K562 (cell line): ENCODE measurements at regions not wholly inside any gene's neighbourhood (a gene's known extent, or its start where the extent isn't known, plus 50 kb on each side); places are given as distances from the start of the nearest gene placed in this dataset.

ENCODE experiments used
- ARID4B ChIP-seq: sonication (generic); formaldehyde crosslinking; IDR thresholded peaks from 2 replicates; pipeline ENCODE4 v1.8.0; 2022; ENCODE audit warnings: mild to moderate bottlenecking, missing genetic modification reagents
- CEBPG ChIP-seq, 3 experiments: fragments of 200-800 bp in 1 of 3; sonication (Bioruptor generic) in 1 of 3; sonication (generic) in 1 of 3; formaldehyde crosslinking in 1 of 3; IDR thresholded peaks in 2 of 3; conservative IDR thresholded peaks in 1 of 3; 2 replicates each; pipeline versions ENCODE4 v1.6.1 to v1.8.0; 2016 to 2022; ENCODE audit warnings: missing compliant biosample characterization in 2 of 3, missing genetic modification characterization in 2 of 3, mild to moderate bottlenecking in 1 of 3, missing genetic modification reagents in 1 of 3
- CTCF ChIP-seq, 3 experiments: IDR thresholded peaks in 2 of 3; conservative IDR thresholded peaks in 1 of 3; 2 replicates each; pipeline ENCODE4 v1.5.1; 2011 to 2012; ENCODE audit warnings: low read length in 3 of 3, mild to moderate bottlenecking in 3 of 3, control low read depth in 2 of 3, improper control_type of control experiment in 1 of 3, inconsistent platforms in 1 of 3, low read depth in 1 of 3, mixed read lengths in 1 of 3, moderate library complexity in 1 of 3; ENCODE audit not compliant: insufficient read depth in 2 of 3
- MTF1 ChIP-seq: fragments of 250-450 bp; sonication (Bioruptor Pico); IDR thresholded peaks from 2 replicates; pipeline ENCODE4 v1.9.0; 2021; ENCODE audit warnings: moderate library complexity, mild to moderate bottlenecking, inconsistent platforms, borderline replicate concordance
- NR3C1 ChIP-seq: sonication (generic); formaldehyde crosslinking; IDR thresholded peaks from 2 replicates; pipeline ENCODE4 v1.8.1; 2022; ENCODE audit warnings: missing genetic modification reagents
- REST ChIP-seq, 2 experiments: fragments of 450-650 bp; formaldehyde crosslinking in 1 of 2; IDR thresholded peaks; 2 replicates each; pipeline versions ENCODE4 v1.4.0 to v1.6.1; 2014 to 2020; ENCODE audit warnings: mild to moderate bottlenecking in 2 of 2, borderline replicate concordance in 1 of 2, low read depth in 1 of 2
- SOX6 ChIP-seq: fragments of 450-650 bp; IDR thresholded peaks from 2 replicates; pipeline ENCODE4 v1.6.1; 2014; ENCODE audit warnings: mild to moderate bottlenecking
- STAG1 ChIP-seq: sonication (generic); formaldehyde crosslinking; IDR thresholded peaks from 2 replicates; pipeline ENCODE4 v1.5.0; 2020; ENCODE audit warnings: missing genetic modification reagents, borderline replicate concordance
- TAF1 ChIP-seq: IDR thresholded peaks from 2 replicates; pipeline ENCODE4 v1.6.1; 2011; ENCODE audit warnings: mild to moderate bottlenecking, low read length, moderate library complexity; ENCODE audit not compliant: insufficient read depth, control insufficient read depth, severe bottlenecking; ENCODE audit errors: extremely low read depth
- ZBTB26 ChIP-seq: fragments of 450-650 bp; formaldehyde crosslinking; IDR thresholded peaks from 2 replicates; pipeline ENCODE4 v1.4.0; 2022; ENCODE audit warnings: missing genetic modification characterization
- TF ChIP-seq, protein P1 (sequence below): sonication (generic); formaldehyde crosslinking; IDR thresholded peaks from 2 replicates; pipeline ENCODE4 v1.8.0; 2022; ENCODE audit warnings: mild to moderate bottlenecking, missing genetic modification reagents

GRCh38 chr3:148087601-148088371, 609.9 kb upstream of the AGTR1 start:
- no peak for TF ChIP-seq SOX6
- TF ChIP-seq CEBPG (CRISPR knock-in tag; IDR thresholded peaks at IDR 0.05), result no peak
- TF ChIP-seq CEBPG (tag; conservative IDR thresholded peaks at IDR 0.05 in 1 of 2, IDR thresholded peaks at IDR 0.05 in 1 of 2), result no peak
- TF ChIP-seq ARID4B (CRISPR knock-in tag), result no peak
- TF ChIP-seq, protein P1, sequence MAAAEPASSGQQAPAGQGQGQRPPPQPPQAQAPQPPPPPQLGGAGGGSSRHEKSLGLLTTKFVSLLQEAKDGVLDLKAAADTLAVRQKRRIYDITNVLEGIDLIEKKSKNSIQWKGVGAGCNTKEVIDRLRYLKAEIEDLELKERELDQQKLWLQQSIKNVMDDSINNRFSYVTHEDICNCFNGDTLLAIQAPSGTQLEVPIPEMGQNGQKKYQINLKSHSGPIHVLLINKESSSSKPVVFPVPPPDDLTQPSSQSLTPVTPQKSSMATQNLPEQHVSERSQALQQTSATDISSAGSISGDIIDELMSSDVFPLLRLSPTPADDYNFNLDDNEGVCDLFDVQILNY (CRISPR knock-in tag), result no peak
- no peak for TF ChIP-seq ZBTB26 (CRISPR knock-in tag)
- no peak for TF ChIP-seq REST (IDR thresholded peaks at IDR 0.05; ENCODE audit: borderline replicate concordance)
- TF ChIP-seq REST (CRISPR knock-in tag; IDR thresholded peaks at IDR 0.05; ENCODE audit: low read depth), result no peak
- TF ChIP-seq NR3C1 (CRISPR knock-in tag), result no peak
- TF ChIP-seq STAG1 (CRISPR knock-in tag), result no peak
- no peak for TF ChIP-seq TAF1
- no peak for TF ChIP-seq MTF1 (CRISPR knock-in tag)
- no peak for TF ChIP-seq CTCF (IDR thresholded peaks at IDR 0.05 in 2 of 3, conservative IDR thresholded peaks at IDR 0.05 in 1 of 3; ENCODE audit: insufficient read depth in 2 of 3, low read depth in 1 of 3, low read length in 3 of 3)
